ENCODE measurements at regions not wholly inside any gene's neighbourhood (a gene's known extent, or its start where the extent isn't known, plus 50 kb on each side); places are given as distances from the start of the nearest gene placed in this dataset.

DNA sequence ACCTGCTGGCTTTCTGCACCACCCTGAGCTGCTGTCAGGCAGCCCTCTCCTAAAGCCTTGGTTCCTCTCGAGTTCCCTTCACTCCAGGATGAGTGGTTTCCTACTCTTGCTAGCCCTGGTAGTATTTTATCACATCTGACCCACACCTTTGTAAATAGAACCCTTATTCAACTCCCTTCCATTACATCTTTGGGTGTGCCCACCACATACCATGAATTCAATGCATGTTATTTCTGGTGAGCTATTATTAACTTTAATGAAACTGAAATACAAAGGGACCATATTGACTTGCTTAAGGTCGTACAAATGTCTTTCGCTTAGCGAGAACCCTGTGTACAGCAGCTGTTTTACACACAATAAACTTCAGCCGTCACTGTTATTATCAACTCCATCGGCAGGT is 521.3 kb downstream of the GRIN2A start:
- TF ChIP-seq, protein P1, sequence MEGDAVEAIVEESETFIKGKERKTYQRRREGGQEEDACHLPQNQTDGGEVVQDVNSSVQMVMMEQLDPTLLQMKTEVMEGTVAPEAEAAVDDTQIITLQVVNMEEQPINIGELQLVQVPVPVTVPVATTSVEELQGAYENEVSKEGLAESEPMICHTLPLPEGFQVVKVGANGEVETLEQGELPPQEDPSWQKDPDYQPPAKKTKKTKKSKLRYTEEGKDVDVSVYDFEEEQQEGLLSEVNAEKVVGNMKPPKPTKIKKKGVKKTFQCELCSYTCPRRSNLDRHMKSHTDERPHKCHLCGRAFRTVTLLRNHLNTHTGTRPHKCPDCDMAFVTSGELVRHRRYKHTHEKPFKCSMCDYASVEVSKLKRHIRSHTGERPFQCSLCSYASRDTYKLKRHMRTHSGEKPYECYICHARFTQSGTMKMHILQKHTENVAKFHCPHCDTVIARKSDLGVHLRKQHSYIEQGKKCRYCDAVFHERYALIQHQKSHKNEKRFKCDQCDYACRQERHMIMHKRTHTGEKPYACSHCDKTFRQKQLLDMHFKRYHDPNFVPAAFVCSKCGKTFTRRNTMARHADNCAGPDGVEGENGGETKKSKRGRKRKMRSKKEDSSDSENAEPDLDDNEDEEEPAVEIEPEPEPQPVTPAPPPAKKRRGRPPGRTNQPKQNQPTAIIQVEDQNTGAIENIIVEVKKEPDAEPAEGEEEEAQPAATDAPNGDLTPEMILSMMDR (IDR thresholded peaks at IDR 0.05; ENCODE audit: insufficient read depth, low read length), result no peak
- TF ChIP-seq, protein P2, sequence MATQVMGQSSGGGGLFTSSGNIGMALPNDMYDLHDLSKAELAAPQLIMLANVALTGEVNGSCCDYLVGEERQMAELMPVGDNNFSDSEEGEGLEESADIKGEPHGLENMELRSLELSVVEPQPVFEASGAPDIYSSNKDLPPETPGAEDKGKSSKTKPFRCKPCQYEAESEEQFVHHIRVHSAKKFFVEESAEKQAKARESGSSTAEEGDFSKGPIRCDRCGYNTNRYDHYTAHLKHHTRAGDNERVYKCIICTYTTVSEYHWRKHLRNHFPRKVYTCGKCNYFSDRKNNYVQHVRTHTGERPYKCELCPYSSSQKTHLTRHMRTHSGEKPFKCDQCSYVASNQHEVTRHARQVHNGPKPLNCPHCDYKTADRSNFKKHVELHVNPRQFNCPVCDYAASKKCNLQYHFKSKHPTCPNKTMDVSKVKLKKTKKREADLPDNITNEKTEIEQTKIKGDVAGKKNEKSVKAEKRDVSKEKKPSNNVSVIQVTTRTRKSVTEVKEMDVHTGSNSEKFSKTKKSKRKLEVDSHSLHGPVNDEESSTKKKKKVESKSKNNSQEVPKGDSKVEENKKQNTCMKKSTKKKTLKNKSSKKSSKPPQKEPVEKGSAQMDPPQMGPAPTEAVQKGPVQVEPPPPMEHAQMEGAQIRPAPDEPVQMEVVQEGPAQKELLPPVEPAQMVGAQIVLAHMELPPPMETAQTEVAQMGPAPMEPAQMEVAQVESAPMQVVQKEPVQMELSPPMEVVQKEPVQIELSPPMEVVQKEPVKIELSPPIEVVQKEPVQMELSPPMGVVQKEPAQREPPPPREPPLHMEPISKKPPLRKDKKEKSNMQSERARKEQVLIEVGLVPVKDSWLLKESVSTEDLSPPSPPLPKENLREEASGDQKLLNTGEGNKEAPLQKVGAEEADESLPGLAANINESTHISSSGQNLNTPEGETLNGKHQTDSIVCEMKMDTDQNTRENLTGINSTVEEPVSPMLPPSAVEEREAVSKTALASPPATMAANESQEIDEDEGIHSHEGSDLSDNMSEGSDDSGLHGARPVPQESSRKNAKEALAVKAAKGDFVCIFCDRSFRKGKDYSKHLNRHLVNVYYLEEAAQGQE (IDR thresholded peaks at IDR 0.05; ENCODE audit: insufficient replicate concordance, low read depth), result no peak
